NCI-H2171 (cell line): ENCODE measurements at regions not wholly inside any gene's neighbourhood (a gene's known extent, or its start where the extent isn't known, plus 50 kb on each side); places are given as distances from the start of the nearest gene placed in this dataset.
"Not testable (repeated sequence)": the region's sequence is repeated elsewhere in the genome, so short reads cannot be mapped to it uniquely, and the experiment has no call there.

Experiments
- DNase-seq: peaks from one replicate; lab custom pipeline; 2025; lab: John Stamatoyannopoulos, UW

GRCh38 chr15:20267051-20267730 lies 274.4 kb downstream of the GOLGA6L6 start:
- DNase-seq, result not testable (repeated sequence)

- DNase-seq, result not testable (repeated sequence)
Measured at GRCh38 chr15:20265710-20266109, 275.9 kb downstream of the GOLGA6L6 start.

- DNase-seq, result not testable (repeated sequence)
Measured at GRCh38 chr15:20261321-20262280, 280.0 kb downstream of the GOLGA6L6 start.

GRCh38 chr15:20260650-20261049 lies 280.9 kb downstream of the GOLGA6L6 start:
- DNase-seq, result not testable (repeated sequence)

GRCh38 chr15:20259559-20260190 lies 281.9 kb downstream of the GOLGA6L6 start:
- not testable (repeated sequence) for DNase-seq

- not testable (repeated sequence) for DNase-seq
Measured at GRCh38 chr15:20256394-20256793, 285.2 kb downstream of the GOLGA6L6 start.

- not testable (repeated sequence) for DNase-seq
Measured at GRCh38 chr15:20255641-20256040, 286.0 kb downstream of the GOLGA6L6 start.

- DNase-seq, result not testable (repeated sequence)
Measured at GRCh38 chr15:20253047-20253615, 288.5 kb downstream of the GOLGA6L6 start.

GRCh38 chr15:20252040-20252439 lies 289.6 kb downstream of the GOLGA6L6 start:
- not testable (repeated sequence) for DNase-seq

- not testable (repeated sequence) for DNase-seq
Measured at GRCh38 chr15:20251214-20252005, 290.2 kb downstream of the GOLGA6L6 start.

GRCh38 chr15:20250206-20250605 lies 291.4 kb downstream of the GOLGA6L6 start:
- DNase-seq, result not testable (repeated sequence)

- DNase-seq, result not testable (repeated sequence)
Measured at GRCh38 chr15:20249677-20249970, 292.0 kb downstream of the GOLGA6L6 start.

GRCh38 chr15:20248434-20248833 lies 293.2 kb downstream of the GOLGA6L6 start:
- not testable (repeated sequence) for DNase-seq

- DNase-seq, result not testable (repeated sequence)
Measured at GRCh38 chr15:20247137-20247536, 294.5 kb downstream of the GOLGA6L6 start.

GRCh38 chr15:20246624-20247023 lies 295.0 kb downstream of the GOLGA6L6 start:
- DNase-seq, result not testable (repeated sequence)

GRCh38 chr15:20245856-20246255 lies 295.7 kb downstream of the GOLGA6L6 start:
- not testable (repeated sequence) for DNase-seq

GRCh38 chr15:20244792-20245191 lies 296.8 kb downstream of the GOLGA6L6 start:
- not testable (repeated sequence) for DNase-seq

GRCh38 chr15:20243486-20244240 lies 297.9 kb downstream of the GOLGA6L6 start:
- DNase-seq, result not testable (repeated sequence)

GRCh38 chr15:20240366-20240917 lies 301.2 kb downstream of the GOLGA6L6 start:
- DNase-seq, result not testable (repeated sequence)

- not testable (repeated sequence) for DNase-seq
Measured at GRCh38 chr15:20239186-20239585, 302.4 kb downstream of the GOLGA6L6 start.
